K562 (cell line): ENCODE measurements at regions not wholly inside any gene's neighbourhood (a gene's known extent, or its start where the extent isn't known, plus 50 kb on each side); places are given as distances from the start of the nearest gene placed in this dataset.

Source experiments
- HNRNPL ChIP-seq: fragments of 200-400 bp; formaldehyde crosslinking; IDR thresholded peaks from 2 replicates; pipeline ENCODE4 v1.6.1; 2017; ENCODE audit warnings: low read depth, mild to moderate bottlenecking, low read length
- MEF2D ChIP-seq: conservative IDR thresholded peaks from 2 replicates; pipeline ENCODE4 v1.6.1; 2016; ENCODE audit warnings: low read depth, missing genetic modification characterization, missing compliant biosample characterization
- SIN3A ChIP-seq, 2 experiments: fragments of 150-350 bp in 1 of 2; IDR thresholded peaks; 2 replicates each; pipeline ENCODE4 v1.6.1; 2011 to 2016; ENCODE audit warnings: borderline replicate concordance in 2 of 2, low read depth in 2 of 2, low read length in 2 of 2, mild to moderate bottlenecking in 2 of 2, moderate library complexity in 2 of 2; ENCODE audit not compliant: control insufficient read depth in 1 of 2
- SMC3 ChIP-seq: conservative IDR thresholded peaks from 2 replicates; pipeline ENCODE4 v1.6.1; 2011; ENCODE audit warnings: low read depth, low read length, improper control_type of control experiment; ENCODE audit not compliant: insufficient read depth
- TF ChIP-seq, protein P1 (sequence below): fragments of 450-650 bp; formaldehyde crosslinking; IDR thresholded peaks from 2 replicates; pipeline ENCODE4 v1.4.0; 2022; ENCODE audit warnings: missing genetic modification characterization

DNA sequence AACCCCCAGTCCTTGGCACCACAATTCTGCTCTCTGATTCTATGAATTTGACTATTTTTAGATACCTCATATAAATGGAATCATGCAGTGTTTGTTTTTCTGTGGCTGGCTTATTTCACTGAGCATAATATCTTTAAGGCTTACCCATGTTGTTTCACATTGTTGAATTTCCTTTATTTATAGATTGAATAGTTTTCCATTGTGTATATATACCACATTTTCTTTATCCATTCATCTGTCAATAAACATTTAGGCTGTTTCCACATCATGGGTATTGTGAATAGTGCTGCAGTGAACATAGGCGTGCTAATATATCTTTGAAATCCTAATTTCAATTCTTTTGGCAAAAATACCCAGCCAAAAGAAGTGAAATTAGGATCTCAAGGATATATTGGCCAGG is 126.7 kb upstream of the SLC38A2 start:
- TF ChIP-seq SIN3A (IDR thresholded peaks at IDR 0.05; ENCODE audit: borderline replicate concordance in 2 of 2, control insufficient read depth in 1 of 2, low read depth in 2 of 2, low read length in 2 of 2), result no peak
- TF ChIP-seq SMC3, result no peak
- TF ChIP-seq MEF2D (tag), result no peak
- TF ChIP-seq, protein P1, sequence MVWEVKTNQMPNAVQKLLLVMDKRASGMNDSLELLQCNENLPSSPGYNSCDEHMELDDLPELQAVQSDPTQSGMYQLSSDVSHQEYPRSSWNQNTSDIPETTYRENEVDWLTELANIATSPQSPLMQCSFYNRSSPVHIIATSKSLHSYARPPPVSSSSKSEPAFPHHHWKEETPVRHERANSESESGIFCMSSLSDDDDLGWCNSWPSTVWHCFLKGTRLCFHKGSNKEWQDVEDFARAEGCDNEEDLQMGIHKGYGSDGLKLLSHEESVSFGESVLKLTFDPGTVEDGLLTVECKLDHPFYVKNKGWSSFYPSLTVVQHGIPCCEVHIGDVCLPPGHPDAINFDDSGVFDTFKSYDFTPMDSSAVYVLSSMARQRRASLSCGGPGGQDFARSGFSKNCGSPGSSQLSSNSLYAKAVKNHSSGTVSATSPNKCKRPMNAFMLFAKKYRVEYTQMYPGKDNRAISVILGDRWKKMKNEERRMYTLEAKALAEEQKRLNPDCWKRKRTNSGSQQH, result no peak
- TF ChIP-seq HNRNPL, result no peak
